ENCODE measurements at regions not wholly inside any gene's neighbourhood (a gene's known extent, or its start where the extent isn't known, plus 50 kb on each side); places are given as distances from the start of the nearest gene placed in this dataset.

- TF ChIP-seq CTCF (IDR thresholded peaks at IDR 0.05) (no peak), EP300 (IDR thresholded peaks at IDR 0.05) (no peak), POLR2A (IDR thresholded peaks at IDR 0.05) (no peak)
Observed at GRCh38 chr13:58592786-58593185, 961.2 kb downstream of the PCDH17 start.

All from tibial nerve (tissue), 4 donors.